Calu3 (cell line): ENCODE measurements at regions not wholly inside any gene's neighbourhood (a gene's known extent, or its start where the extent isn't known, plus 50 kb on each side); places are given as distances from the start of the nearest gene placed in this dataset.

Experiments
- BruUV-seq: library from RNA; stranded (reverse); fragments of 400-500 nt; replicated peaks from 2 replicates; lab custom pipeline; 2021; lab: Mats Ljungman, UMichigan
- CTCF ChIA-PET: fragments of 300-600 bp; sonication (Branson Sonifier 250); formaldehyde crosslinking; loops from one replicate; lab custom pipeline; 2022; ENCODE audit warnings: antibody characterized with exemption; lab: Charles Lee
- DNase-seq: peaks from one replicate; pipeline ENCODE4 v3.0.0; 2022
- H3K27ac Mint-ChIP-seq: one replicate; pipeline ENCODE4 v1.8.0; 2022; ENCODE audit warnings: mixed read lengths; ENCODE audit not compliant: unreplicated experiment
- H3K27me3 Mint-ChIP-seq: one replicate; pipeline ENCODE4 v1.8.0; 2022; ENCODE audit warnings: mixed read lengths; ENCODE audit not compliant: unreplicated experiment
- H3K36me3 Mint-ChIP-seq: one replicate; pipeline ENCODE4 v1.8.0; 2022; ENCODE audit warnings: mild to moderate bottlenecking, moderate library complexity, mixed read lengths; ENCODE audit not compliant: insufficient read depth, unreplicated experiment
- H3K4me1 Mint-ChIP-seq: one replicate; pipeline ENCODE4 v1.8.0; 2022; ENCODE audit warnings: mild to moderate bottlenecking, low read depth, mixed read lengths; ENCODE audit not compliant: unreplicated experiment
- H3K4me3 Mint-ChIP-seq: one replicate; pipeline ENCODE4 v1.8.0; 2022; ENCODE audit warnings: mild to moderate bottlenecking, low read depth, moderate library complexity, mixed read lengths; ENCODE audit not compliant: unreplicated experiment
- H3K9me3 Mint-ChIP-seq: one replicate; pipeline ENCODE4 v1.8.0; 2022; ENCODE audit warnings: low read depth, mixed read lengths; ENCODE audit not compliant: unreplicated experiment
- CTCF ChIP-seq: fragments of 200-600 bp; IDR thresholded peaks from one replicate; pipeline ENCODE4 v1.8.0; 2022; ENCODE audit warnings: antibody characterized with exemption; ENCODE audit not compliant: unreplicated experiment
- intact Hi-C: fragments of 100-400 bp; cut with micrococcal nuclease; formaldehyde crosslinking; loops from one replicate; pipeline ENCODE4 v1.10.0; 2022; ENCODE audit not compliant: unreplicated experiment

- CTCF ChIA-PET, result no interaction called here
- no peak for TF ChIP-seq CTCF
- H3K4me1 Mint-ChIP-seq, result no peaks in the 10 kb centered on the region
- H3K9me3 Mint-ChIP-seq, result no peaks in the 10 kb centered on the region
- BruUV-seq, result no TSS peak
- intact Hi-C loops, result no loop called here
- no peaks in the 10 kb centered on the region for H3K27me3 Mint-ChIP-seq
- DNase-seq, result no peak
- H3K27ac Mint-ChIP-seq, result no peak overlapping the region
- H3K4me3 Mint-ChIP-seq, result no peak overlapping the region
- no peaks in the 10 kb centered on the region for H3K36me3 Mint-ChIP-seq
These were observed 120.5 kb upstream of the SPATS2L start for GRCh38 chr2:200186002-200186401.

GRCh38 chr2:200188876-200189275, 117.6 kb upstream of the SPATS2L start:
- DNase-seq, result no peak
- H3K4me3 Mint-ChIP-seq, result no peak overlapping the region
- no peaks in the 10 kb centered on the region for H3K36me3 Mint-ChIP-seq
- no peak overlapping the region for H3K27ac Mint-ChIP-seq
- intact Hi-C loops, result no loop called here
- H3K9me3 Mint-ChIP-seq, result no peaks in the 10 kb centered on the region
- CTCF ChIA-PET, result interaction anchor here (0.7 kb wide), 1 partner anchor 32 kb away, joined by 6 read pairs; no protein-coding TSS in a partner anchor
- no peak for TF ChIP-seq CTCF
- no TSS peak for BruUV-seq
- H3K4me1 Mint-ChIP-seq, result no peaks in the 10 kb centered on the region
- H3K27me3 Mint-ChIP-seq, result no peaks in the 10 kb centered on the region

- no peaks in the 10 kb centered on the region for H3K9me3 Mint-ChIP-seq
- H3K36me3 Mint-ChIP-seq, result no peaks in the 10 kb centered on the region
- no peak for DNase-seq
- no peak for TF ChIP-seq CTCF
- H3K4me3 Mint-ChIP-seq, result no peak overlapping the region
- no TSS peak for BruUV-seq
- H3K4me1 Mint-ChIP-seq, result no peaks in the 10 kb centered on the region
- intact Hi-C loops, result no loop called here
- CTCF ChIA-PET, result no interaction called here
- no peak overlapping the region for H3K27ac Mint-ChIP-seq
- H3K27me3 Mint-ChIP-seq, result no peaks in the 10 kb centered on the region
These were observed 116.5 kb upstream of the SPATS2L start for GRCh38 chr2:200189964-200190363.

GRCh38 chr2:200193331-200193730, 113.2 kb upstream of the SPATS2L start:
- Mint-ChIP-seq H3K4me1 (no peaks in the 10 kb centered on the region), H3K9me3 (no peaks in the 10 kb centered on the region), H3K27me3 (no peaks in the 10 kb centered on the region), H3K36me3 (no peaks in the 10 kb centered on the region), H3K27ac (no peak overlapping the region), H3K4me3 (no peak overlapping the region)
- CTCF ChIA-PET, result no interaction called here
- no TSS peak for BruUV-seq
- intact Hi-C loops, result no loop called here
- DNase-seq, result no peak
- TF ChIP-seq CTCF, result no peak

GRCh38 chr2:200193791-200194190, 112.7 kb upstream of the SPATS2L start:
- BruUV-seq, result no TSS peak
- no peak for DNase-seq
- no peak overlapping the region for H3K27ac Mint-ChIP-seq
- no peak for TF ChIP-seq CTCF
- no peaks in the 10 kb centered on the region for H3K36me3 Mint-ChIP-seq
- no peak overlapping the region for H3K4me3 Mint-ChIP-seq
- no peaks in the 10 kb centered on the region for H3K9me3 Mint-ChIP-seq
- H3K4me1 Mint-ChIP-seq, result no peaks in the 10 kb centered on the region
- CTCF ChIA-PET, result no interaction called here
- no peaks in the 10 kb centered on the region for H3K27me3 Mint-ChIP-seq
- intact Hi-C loops, result no loop called here
